Panc1 (cell line): ENCODE measurements at regions not wholly inside any gene's neighbourhood (a gene's known extent, or its start where the extent isn't known, plus 50 kb on each side); places are given as distances from the start of the nearest gene placed in this dataset.

Experiments used
- ATAC-seq: fragments of 200-7000 bp; cut with Tn5 transposase; 2 replicates; pipeline ENCODE4 v1.9.1; 2020; ENCODE audit warnings: mild to moderate bottlenecking, moderate library complexity
- BruUV-seq: library from RNA; stranded (reverse); fragments of 400-500 nt; replicated peaks from 2 replicates; lab custom pipeline; 2021; lab: Mats Ljungman, UMichigan
- CTCF ChIA-PET: fragments of 300-600 bp; sonication (Branson Sonifier 250); formaldehyde crosslinking; loops from one replicate; lab custom pipeline; 2022; ENCODE audit warnings: antibody characterized with exemption; lab: Charles Lee
- POLR2A ChIA-PET: fragments of 300-600 bp; sonication (Branson Sonifier 250); formaldehyde crosslinking; loops from one replicate; lab custom pipeline; 2022; ENCODE audit warnings: antibody characterized with exemption; lab: Charles Lee
- DNase-seq: peaks from one replicate; pipeline ENCODE4 v3.0.0-alpha.2; 2010; ENCODE audit warnings: low read depth, low spot score
- H3K27ac ChIP-seq: 2 replicates; pipeline ENCODE4 v1.5.1; 2011; ENCODE audit warnings: mild to moderate bottlenecking, low read length, inconsistent platforms
- H3K27me3 ChIP-seq: fragments of 200-500 bp; sonication (Bioruptor generic); 2 replicates; pipeline ENCODE4 v1.6.0; 2014; ENCODE audit warnings: low read length, inconsistent platforms; ENCODE audit not compliant: control insufficient read depth, insufficient read depth
- H3K36me3 ChIP-seq: fragments of 200-500 bp; sonication (Bioruptor generic); 2 replicates; pipeline ENCODE4 v1.5.1; 2014; ENCODE audit warnings: inconsistent platforms, mild to moderate bottlenecking, low read length, moderate library complexity; ENCODE audit not compliant: control insufficient read depth, insufficient read depth
- H3K4me1 ChIP-seq: 2 replicates; pipeline ENCODE4 v1.5.1; 2011; ENCODE audit warnings: inconsistent platforms, mild to moderate bottlenecking, low read length, moderate library complexity; ENCODE audit not compliant: control insufficient read depth, insufficient read depth
- H3K4me3 ChIP-seq, 2 experiments: 2 replicates each; pipeline ENCODE4 v1.5.1; 2011 to 2012; ENCODE audit warnings: low read depth in 2 of 2, low read length in 2 of 2, mild to moderate bottlenecking in 2 of 2, inconsistent platforms in 1 of 2, moderate library complexity in 1 of 2
- H3K9me3 ChIP-seq: fragments of 200-500 bp; sonication (Bioruptor generic); 2 replicates; pipeline ENCODE4 v1.5.1; 2014; ENCODE audit warnings: low read depth, mild to moderate bottlenecking, inconsistent platforms, low read length, moderate library complexity; ENCODE audit not compliant: control insufficient read depth, insufficient read depth
- CTCF ChIP-seq: fragments of 450-650 bp; IDR thresholded peaks from 2 replicates; pipeline ENCODE4 v1.5.1; 2017; ENCODE audit warnings: mild to moderate bottlenecking
- POLR2AphosphoS5 ChIP-seq: IDR thresholded peaks from 2 replicates; pipeline ENCODE4 v1.6.1; 2012; ENCODE audit warnings: mild to moderate bottlenecking, low read depth, low read length, moderate library complexity
- REST ChIP-seq, 2 experiments: IDR thresholded peaks; 2 replicates each; pipeline ENCODE4 v1.6.1; 2011 to 2012; ENCODE audit warnings: low read depth in 2 of 2, control low read depth in 1 of 2, low read length in 1 of 2, mild to moderate bottlenecking in 1 of 2, moderate library complexity in 1 of 2; ENCODE audit not compliant: insufficient read depth in 1 of 2
- SIN3A ChIP-seq: IDR thresholded peaks from 2 replicates; pipeline ENCODE4 v1.6.1; 2012; ENCODE audit warnings: low read depth, mild to moderate bottlenecking, low read length, moderate library complexity, borderline replicate concordance; ENCODE audit not compliant: insufficient read depth
- TCF7L2 ChIP-seq: IDR thresholded peaks from 2 replicates; pipeline ENCODE4 v1.6.1; 2011; ENCODE audit warnings: mild to moderate bottlenecking, low read depth, low read length, inconsistent platforms
- in situ Hi-C: cut with HindIII; loops from 2 replicates; pipeline ENCODE4 v1.10.0; 2016; ENCODE audit warnings: low sequenced_read_pairs, low pct_unique_long_range_greater_than_20kb
- intact Hi-C: fragments of 100-400 bp; cut with micrococcal nuclease; formaldehyde crosslinking; loops from one replicate; pipeline ENCODE4 v1.10.0; 2022; ENCODE audit not compliant: unreplicated experiment

- in situ Hi-C loops (no loop called here), intact Hi-C loops (no loop called here)
- POLR2A ChIA-PET = no interaction called here
- Histone ChIP-seq H3K4me1 (no peaks in the 10 kb centered on the region), H3K36me3 (no peaks in the 10 kb centered on the region), H3K4me3 (no peak overlapping the region), H3K27me3 (no peaks in the 10 kb centered on the region), H3K27ac (no peak overlapping the region), H3K9me3 (no peaks in the 10 kb centered on the region)
- no TSS peak for BruUV-seq
- CTCF ChIA-PET = no interaction called here
- TF ChIP-seq SIN3A (no peak), REST (IDR thresholded peaks at IDR 0.05; ENCODE audit: insufficient read depth in 1 of 2, low read depth in 2 of 2, low read length in 1 of 2) (no peak), TCF7L2 (no peak), CTCF (no peak), POLR2AphosphoS5 (no peak)
- DNase-seq (no peak), ATAC-seq (no peak)
Measured at GRCh38 chr2:128815248-128815647, 496.6 kb upstream of the HS6ST1 start.

- DNase-seq = no peak
- Histone ChIP-seq H3K4me1 (no peaks in the 10 kb centered on the region), H3K27me3 (no peaks in the 10 kb centered on the region), H3K36me3 (no peaks in the 10 kb centered on the region), H3K4me3 (no peak overlapping the region), H3K27ac (no peak overlapping the region), H3K9me3 (no peaks in the 10 kb centered on the region)
- CTCF ChIA-PET = no interaction called here
- no peak for TF ChIP-seq TCF7L2
- TF ChIP-seq POLR2AphosphoS5 = no peak
- no peak for TF ChIP-seq CTCF
- TF ChIP-seq REST (IDR thresholded peaks at IDR 0.05; ENCODE audit: insufficient read depth in 1 of 2, low read depth in 2 of 2, low read length in 1 of 2) = no peak
- TF ChIP-seq SIN3A = no peak
- in situ Hi-C loops = no loop called here
- POLR2A ChIA-PET = no interaction called here
- intact Hi-C loops = no loop called here
- ATAC-seq = no peak
- no TSS peak for BruUV-seq
Measured at GRCh38 chr2:128817171-128817570, 498.5 kb upstream of the HS6ST1 start.
